ENCODE measurements at regions not wholly inside any gene's neighbourhood (a gene's known extent, or its start where the extent isn't known, plus 50 kb on each side); places are given as distances from the start of the nearest gene placed in this dataset.
"Not testable (repeated sequence)": the region's sequence is repeated elsewhere in the genome, so short reads cannot be mapped to it uniquely, and the experiment has no call there.

- DNase-seq = peak in 1 of 5 donors; percentile 57
Measured at GRCh38 chr3:27629366-27629765, 92.8 kb downstream of the EOMES start.

GRCh38 chr3:27628026-27628750 is 93.9 kb downstream of the EOMES start:
- DNase-seq = peak in 1 of 5 donors; percentile 44

- DNase-seq = no peak
Measured at GRCh38 chr3:27626596-27627118, 95.5 kb downstream of the EOMES start.

- no peak for DNase-seq
Measured at GRCh38 chr3:27625864-27626263, 96.3 kb downstream of the EOMES start.

GRCh38 chr3:27623085-27623753 is 98.9 kb downstream of the EOMES start:
- no peak for DNase-seq

- DNase-seq = no peak
Measured at GRCh38 chr3:27617552-27617951, 104.6 kb downstream of the EOMES start.

GRCh38 chr3:27616031-27616430 is 106.1 kb downstream of the EOMES start:
- no peak for DNase-seq

GRCh38 chr3:27615555-27615954 is 106.6 kb downstream of the EOMES start:
- DNase-seq = no peak

GRCh38 chr3:27614592-27614991 is 107.5 kb downstream of the EOMES start:
- DNase-seq = no peak

GRCh38 chr3:27613846-27614500 is 108.2 kb downstream of the EOMES start:
- DNase-seq = no peak

GRCh38 chr3:27610800-27611525 is 111.2 kb downstream of the EOMES start:
- no peak for DNase-seq

GRCh38 chr3:27607370-27607769 is 114.8 kb downstream of the EOMES start:
- DNase-seq = no peak

GRCh38 chr3:27606537-27606936 is 115.6 kb downstream of the EOMES start:
- no peak for DNase-seq

- not testable (repeated sequence) for DNase-seq
Measured at GRCh38 chr3:27601311-27601710, 117.1 kb upstream of the SLC4A7 start.

- DNase-seq = not testable (repeated sequence)
Measured at GRCh38 chr3:27599741-27600140, 115.6 kb upstream of the SLC4A7 start.

GRCh38 chr3:27596921-27597320 is 112.7 kb upstream of the SLC4A7 start:
- no peak for DNase-seq

- DNase-seq = peak in 1 of 5 donors; percentile 20
Measured at GRCh38 chr3:27596334-27596841, 112.2 kb upstream of the SLC4A7 start.

GRCh38 chr3:27594096-27594690 is 110.0 kb upstream of the SLC4A7 start:
- no peak for DNase-seq

- no peak for DNase-seq
Measured at GRCh38 chr3:27593173-27593572, 109.0 kb upstream of the SLC4A7 start.

GRCh38 chr3:27591312-27592210 is 107.4 kb upstream of the SLC4A7 start:
- peak in 1 of 5 donors; percentile 61 for DNase-seq

Data from T-helper 1 cell (primary cell).